Urinary bladder (tissue), 4 donors: ENCODE measurements at regions not wholly inside any gene's neighbourhood (a gene's known extent, or its start where the extent isn't known, plus 50 kb on each side); places are given as distances from the start of the nearest gene placed in this dataset. TPM values are rescaled to one million over a fixed set of nuclear protein-coding genes. Genes with fewer than 3 reads are reported as not detected.

Source experiments
- DNase-seq: peaks from one replicate; pipeline ENCODE4 v3.0.0-alpha.2; 2015; ENCODE audit errors: extremely low spot score
- H3K27ac ChIP-seq: one replicate; pipeline ENCODE4 v1.5.1; 2013; ENCODE audit warnings: low read depth, mild to moderate bottlenecking, moderate library complexity
- H3K36me3 ChIP-seq: one replicate; pipeline ENCODE4 v1.6.1; 2013; ENCODE audit warnings: mild to moderate bottlenecking, moderate library complexity; ENCODE audit not compliant: insufficient read depth
- H3K4me1 ChIP-seq: one replicate; pipeline ENCODE4 v1.6.1; 2013; ENCODE audit warnings: mild to moderate bottlenecking, moderate library complexity; ENCODE audit not compliant: insufficient read depth
- H3K4me3 ChIP-seq: one replicate; pipeline ENCODE4 v1.5.1; 2013; ENCODE audit warnings: low read depth, low read length
- WGBS: extraction: QIAGEN DNeasy Blood & Tissue Kit; methylation state at CpG from one replicate; pipeline ENCODE4 v1.1.7; 2013; 5-methylcytosine and 5-hydroxymethylcytosine counted together
- small RNA-seq: library from RNA; depleted of rRNA; stranded (forward); fragments of <200 nt; gene quantifications from one replicate; pipeline ENCODE3, GENCODE V24; 2014
- donor health status: healthy with polysubstance abuse.
- donor health status: healthy.

DNA sequence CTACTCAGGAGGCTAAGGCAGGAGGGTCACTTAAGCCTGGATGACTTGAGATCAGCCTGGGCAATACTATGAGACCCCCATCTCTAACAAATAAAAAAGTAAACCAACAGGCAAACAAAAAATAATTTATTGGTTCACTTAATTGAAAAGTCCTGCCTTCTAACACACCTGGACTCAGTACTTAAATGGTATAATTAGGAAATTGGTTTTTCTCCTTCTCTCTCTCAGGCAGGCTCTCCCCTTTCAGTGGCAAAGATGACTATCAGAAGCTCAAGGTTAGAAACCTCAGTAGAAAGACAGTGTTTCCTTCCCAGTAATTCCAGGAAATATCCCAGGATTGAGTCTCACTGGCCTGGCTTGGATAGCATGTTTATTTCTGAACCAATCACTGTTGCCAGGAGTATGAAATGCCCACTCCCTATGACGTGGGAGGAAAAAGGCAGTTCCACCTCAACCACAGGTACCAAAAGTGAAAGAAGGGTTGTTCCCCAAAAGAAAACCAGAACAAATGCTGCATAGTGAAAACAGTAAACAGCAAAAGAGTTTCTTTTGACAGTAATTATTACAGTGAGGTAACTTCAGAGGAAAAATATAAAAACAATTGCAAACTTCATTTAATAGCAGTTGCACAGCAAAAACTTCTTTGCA lies 56.3 kb upstream of the SOX6 start:
- 51% methylated on average over 1 of the region's 1 CpG for WGBS
- Histone ChIP-seq H3K27ac (no peak overlapping the region), H3K36me3 (no peaks in the 10 kb centered on the region), H3K4me3 (no peak overlapping the region), H3K4me1 (no peaks in the 10 kb centered on the region)
- no peak for DNase-seq

DNA sequence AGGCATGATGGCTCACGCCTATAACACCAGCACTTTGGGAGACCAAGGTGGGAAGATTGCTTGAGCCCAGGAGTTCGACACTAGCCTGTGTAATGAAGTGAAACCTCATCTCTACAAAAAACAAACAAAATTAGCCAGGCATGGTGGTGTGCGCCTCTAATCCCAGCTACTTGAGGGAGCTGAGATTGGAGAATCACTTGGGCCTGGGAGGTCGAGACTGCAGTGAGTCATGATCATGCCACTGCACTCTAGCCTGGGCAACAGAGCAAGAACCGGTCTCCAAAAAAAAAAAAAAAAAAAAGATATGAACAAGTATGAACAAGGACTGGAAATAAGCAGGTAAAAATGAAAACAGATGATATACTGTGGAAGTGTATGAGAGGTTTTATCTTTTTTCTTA lies 54.1 kb upstream of the SOX6 start:
- no peak overlapping the region for H3K4me3 ChIP-seq
- WGBS, result 90% methylated on average over 5 of the region's 5 CpGs
- H3K36me3 ChIP-seq, result no peaks in the 10 kb centered on the region
- no peak overlapping the region for H3K27ac ChIP-seq
- no peak for DNase-seq
- H3K4me1 ChIP-seq, result no peaks in the 10 kb centered on the region

DNA sequence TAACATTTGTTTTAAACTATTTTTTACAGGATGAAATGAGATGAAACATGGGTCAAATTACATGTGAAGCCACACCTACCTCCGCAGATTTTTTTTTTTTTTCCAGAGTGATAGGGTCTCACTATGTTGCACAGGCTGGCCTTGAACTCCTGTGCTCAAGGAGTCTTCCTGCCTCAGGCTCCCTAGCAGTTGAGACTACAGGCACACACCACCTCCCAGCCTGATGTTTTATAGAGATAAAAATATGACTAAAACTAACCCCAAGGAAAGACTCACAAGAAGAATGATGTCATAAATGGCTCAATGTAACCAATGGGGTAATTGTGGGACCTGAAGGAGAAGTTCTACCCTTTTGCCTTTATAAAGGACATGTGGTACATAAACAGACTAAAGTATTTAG lies 52.3 kb upstream of the SOX6 start:
- DNase-seq, result no peak

DNA sequence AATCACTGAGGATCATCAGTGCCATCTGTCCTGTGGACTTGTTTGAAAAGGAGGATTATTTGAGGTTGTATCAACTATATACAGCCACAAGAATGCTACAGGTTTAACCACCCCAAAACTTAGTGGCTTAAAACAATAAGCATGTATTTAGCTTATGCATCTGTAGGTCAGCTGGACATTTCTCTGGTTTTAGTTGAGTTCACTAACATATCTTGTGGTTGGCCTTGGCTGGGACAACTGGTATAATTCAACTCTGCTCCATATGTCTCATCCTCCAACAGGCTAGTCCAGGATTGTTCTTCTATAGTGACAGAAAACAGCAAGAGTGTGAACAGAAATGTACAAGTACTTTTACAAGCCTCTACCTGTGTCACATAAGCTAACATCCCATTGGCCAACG lies 49.9 kb upstream of the SOX6 start:
- no peak for DNase-seq
- no peak overlapping the region for H3K4me3 ChIP-seq
- H3K36me3 ChIP-seq, result no peaks in the 10 kb centered on the region
- no peak overlapping the region for H3K27ac ChIP-seq
- 99% methylated on average over 1 of the region's 1 CpG for WGBS
- no peaks in the 10 kb centered on the region for H3K4me1 ChIP-seq

More for the DNA sequence above, 52.3 kb upstream of the SOX6 start:
- WGBS, result 76% methylated on average over 1 of the region's 1 CpG
- Histone ChIP-seq H3K27ac (no peak overlapping the region), H3K4me3 (no peak overlapping the region), H3K36me3 (no peaks in the 10 kb centered on the region), H3K4me1 (no peaks in the 10 kb centered on the region)

Small RNA genes lying in the stretch of these regions (small RNA-seq; reads per million reads assigned to genes)
- gene RN7SL188P, result not detected
